Fibroblast of skin of left biceps (primary cell): ENCODE measurements at regions not wholly inside any gene's neighbourhood (a gene's known extent, or its start where the extent isn't known, plus 50 kb on each side); places are given as distances from the start of the nearest gene placed in this dataset.
"Not testable (repeated sequence)": the region's sequence is repeated elsewhere in the genome, so short reads cannot be mapped to it uniquely, and the experiment has no call there.

Experiments
- DNase-seq, 2 experiments: peaks; one replicate each; pipeline ENCODE4 v3.0.0-alpha.2; 2013; ENCODE audit warnings: low read depth in 2 of 2

DNA sequence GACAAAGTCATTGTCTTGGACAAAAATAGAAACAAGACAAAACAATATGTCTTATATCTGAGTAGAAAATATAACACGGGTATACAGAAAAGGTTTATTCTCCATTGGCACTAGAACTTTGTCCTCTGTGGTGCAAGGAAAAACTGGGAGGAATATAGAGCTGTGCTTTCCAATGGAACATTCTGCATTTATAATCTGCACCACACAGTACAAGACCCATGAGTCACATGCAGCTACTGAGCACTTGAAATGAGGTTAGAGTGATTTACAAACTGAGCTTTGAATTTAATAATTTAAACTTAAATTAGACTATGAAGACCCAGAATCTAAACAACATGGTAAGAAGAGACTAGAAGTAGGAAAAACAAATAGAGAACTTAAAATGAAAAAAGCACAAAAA lies 86.1 kb downstream of the RAP2A start:
- DNase-seq: no peak

GRCh38 chr13:97520866-97521265 lies 86.9 kb downstream of the RAP2A start:
- DNase-seq: no peak

- DNase-seq: no peak
Measured at GRCh38 chr13:97521726-97522125, 87.8 kb downstream of the RAP2A start.

DNA sequence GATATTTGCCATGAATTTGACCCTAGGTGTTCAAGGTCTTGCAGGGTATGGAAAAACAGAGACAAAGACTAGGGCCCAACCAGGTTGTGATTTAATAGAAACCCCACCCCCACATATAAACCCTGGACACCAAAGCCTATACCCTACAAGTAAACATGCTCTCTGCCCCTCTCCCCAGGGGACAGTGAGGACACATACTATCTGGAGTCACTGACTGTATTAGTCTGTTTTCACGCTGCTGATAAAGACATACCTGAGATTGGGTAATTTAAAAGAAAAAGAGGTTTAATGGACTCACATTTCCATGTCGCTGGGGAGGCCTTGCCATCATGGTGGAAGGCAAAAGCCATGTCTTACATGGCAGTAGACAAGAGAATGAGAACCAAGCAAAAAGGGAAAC lies 88.3 kb downstream of the RAP2A start:
- no peak for DNase-seq

DNA sequence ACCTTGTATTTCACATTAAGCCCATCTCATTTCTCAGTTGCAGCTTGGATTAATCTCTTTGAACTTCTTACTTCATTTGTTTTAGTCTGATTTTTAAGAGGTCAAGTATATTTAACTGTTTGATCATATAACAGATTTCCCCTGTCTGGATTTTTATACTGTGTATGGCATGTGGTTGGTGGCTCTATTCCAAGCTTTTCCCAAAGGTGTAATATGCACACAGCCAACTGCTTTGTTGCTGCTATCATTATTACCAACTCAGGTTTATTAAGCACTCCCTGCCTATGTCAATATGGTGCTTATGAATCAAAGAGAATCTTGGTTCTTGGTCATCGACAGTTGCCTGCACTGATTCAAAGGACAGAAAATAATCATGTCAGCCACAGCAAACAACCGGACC lies 92.6 kb downstream of the RAP2A start:
- DNase-seq: no peak

DNA sequence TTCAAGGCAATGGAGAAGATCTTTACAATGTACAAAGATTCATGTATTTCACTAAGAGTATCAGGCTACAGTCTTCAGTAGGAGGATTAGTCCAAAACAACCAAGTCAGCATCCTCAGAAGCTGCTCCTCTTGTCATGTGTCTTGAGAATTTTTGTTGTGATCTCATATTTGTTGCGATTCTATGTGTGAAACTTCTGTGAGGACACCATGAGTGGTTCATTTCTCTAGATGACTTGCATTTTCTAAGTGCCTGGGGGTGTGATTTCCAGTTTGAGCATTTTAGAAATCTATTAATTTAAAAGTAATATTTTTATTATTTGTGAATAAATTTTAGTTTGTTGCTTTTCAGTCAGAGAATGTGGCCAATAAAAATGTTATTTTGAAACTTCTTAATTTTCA lies 94.5 kb downstream of the RAP2A start:
- no peak for DNase-seq

GRCh38 chr13:97534540-97534939 lies 100.6 kb downstream of the RAP2A start:
- DNase-seq: no peak

DNA sequence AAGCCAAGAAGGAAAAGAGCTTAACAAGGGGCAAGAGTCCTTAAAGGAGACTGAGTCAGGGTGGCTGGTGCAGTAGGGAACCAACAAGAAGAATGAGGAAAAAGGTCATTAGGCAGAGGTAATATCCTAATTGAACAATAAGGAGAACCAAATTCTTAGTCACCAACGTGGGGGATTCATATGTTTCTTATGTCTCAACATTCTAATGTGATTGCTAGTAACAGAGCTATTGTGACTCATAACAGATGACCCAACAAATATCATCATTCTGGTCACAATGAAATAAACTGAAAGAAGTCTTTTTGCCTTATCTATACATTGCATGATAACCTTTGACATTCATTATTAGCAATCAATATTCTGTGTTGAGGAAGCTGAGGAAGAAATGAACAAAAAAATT lies 101.6 kb downstream of the RAP2A start:
- peak; percentile 28 to 30 for DNase-seq

- no peak for DNase-seq
Measured at GRCh38 chr13:97537110-97537509, 103.1 kb downstream of the RAP2A start.

DNA sequence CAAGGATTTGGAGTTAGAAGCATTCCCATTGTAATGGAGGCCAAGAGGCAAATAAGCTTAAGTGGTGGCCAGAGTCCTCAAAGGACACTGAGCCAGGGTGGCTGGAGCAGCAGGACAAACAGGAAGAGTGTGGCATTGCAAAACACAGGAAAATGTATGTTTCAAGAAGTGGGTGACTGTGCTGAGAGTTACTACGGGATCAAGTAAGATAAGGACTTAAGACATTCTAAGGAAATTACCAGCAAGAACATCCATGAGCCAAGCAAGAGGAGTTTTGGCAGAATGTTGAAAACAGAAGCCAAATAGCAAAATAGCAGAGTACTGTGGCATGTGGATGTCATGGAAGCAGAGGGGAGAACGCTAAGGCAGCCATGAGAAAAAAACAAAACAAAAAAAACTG lies 104.2 kb downstream of the RAP2A start:
- no peak for DNase-seq

DNA sequence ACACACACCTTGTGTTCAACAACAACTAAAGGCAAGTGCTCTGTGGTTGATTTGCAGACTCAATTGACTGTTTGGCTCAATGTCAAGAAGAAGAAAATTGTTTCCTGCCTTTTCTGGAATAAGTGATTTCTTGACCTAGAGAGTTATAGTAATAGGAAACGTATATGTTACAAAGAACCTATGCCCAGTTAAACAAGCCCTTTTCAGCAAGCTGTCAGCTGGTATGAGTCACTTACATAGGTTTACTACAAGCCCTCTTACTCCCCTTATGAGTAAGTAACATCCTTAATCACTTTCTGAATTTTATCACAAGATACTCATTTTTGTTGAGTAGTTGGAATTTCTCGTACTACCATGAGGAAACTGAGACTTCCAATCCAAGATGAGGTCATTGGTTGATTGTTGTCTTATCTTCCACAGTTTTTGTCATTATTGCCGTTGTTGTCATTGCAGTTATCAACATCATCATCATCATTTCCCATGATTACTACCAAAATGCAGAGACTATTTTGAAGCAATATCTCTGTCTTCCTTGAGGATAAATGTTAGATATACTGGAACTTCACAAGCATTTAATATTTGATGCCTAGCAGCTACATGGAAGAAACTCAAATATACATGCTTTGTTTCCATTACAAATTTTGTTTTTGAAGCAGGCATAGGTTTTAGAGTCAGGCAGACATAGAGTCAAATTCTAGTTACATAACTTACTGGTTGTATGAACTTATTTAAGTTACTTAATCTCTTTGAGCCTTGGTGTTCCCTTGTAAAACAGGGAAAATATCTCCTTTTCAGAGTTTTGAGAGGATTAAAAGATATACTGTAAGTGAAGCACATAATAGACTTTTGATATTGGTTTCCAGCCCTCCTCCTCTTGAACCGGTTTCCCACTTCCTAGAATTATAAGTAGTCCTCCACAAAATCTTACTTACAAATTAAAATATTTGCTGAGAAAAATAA lies 106.0 kb downstream of the RAP2A start:
- DNase-seq: peak; percentile 47 to 50

- no peak for DNase-seq
Measured at GRCh38 chr13:97540696-97541095, 106.7 kb downstream of the RAP2A start.

- DNase-seq: no peak
Measured at GRCh38 chr13:97542102-97542685, 108.2 kb downstream of the RAP2A start.

DNA sequence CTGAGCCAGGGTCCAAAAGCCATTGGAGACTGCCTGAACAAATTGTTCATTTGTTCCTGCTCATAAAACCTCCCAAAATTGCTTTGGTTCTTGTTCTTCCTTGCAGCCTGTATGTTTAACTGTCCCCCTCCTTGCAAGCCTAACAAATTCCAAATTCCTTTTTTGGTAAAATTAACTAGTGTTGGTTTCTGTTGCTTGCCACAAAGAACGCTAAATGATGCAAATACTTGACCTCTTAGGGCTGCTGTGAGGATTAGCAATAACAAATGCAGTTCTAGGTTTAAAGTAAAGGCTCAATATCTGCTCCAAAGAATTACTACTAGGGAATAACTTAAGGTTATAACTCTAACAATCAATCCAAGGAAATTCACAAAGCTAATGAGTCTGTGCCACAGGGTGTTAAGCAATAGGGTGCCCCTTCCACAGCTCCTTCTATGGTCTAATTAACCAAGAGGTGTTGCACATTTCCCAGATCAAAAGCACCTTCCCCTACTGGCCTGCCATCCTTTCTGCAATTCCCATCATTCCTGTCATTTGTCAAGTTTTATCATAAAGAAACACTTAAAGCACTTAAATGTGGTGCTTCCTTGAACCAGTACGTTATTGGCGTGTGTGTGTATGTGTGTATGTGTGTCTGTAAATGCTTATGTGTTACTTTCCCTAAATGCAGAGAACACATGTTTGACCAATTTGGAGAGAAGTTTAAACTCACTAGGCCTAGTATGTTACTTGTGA lies 110.2 kb downstream of the RAP2A start:
- DNase-seq: peak; percentile 32 to 37

GRCh38 chr13:97544971-97545499 lies 111.1 kb downstream of the RAP2A start:
- DNase-seq: not testable (repeated sequence)

- DNase-seq: no peak
Measured at GRCh38 chr13:97548138-97548537, 114.2 kb downstream of the RAP2A start.

- no peak for DNase-seq
Measured at GRCh38 chr13:97548711-97549110, 114.7 kb downstream of the RAP2A start.

DNA sequence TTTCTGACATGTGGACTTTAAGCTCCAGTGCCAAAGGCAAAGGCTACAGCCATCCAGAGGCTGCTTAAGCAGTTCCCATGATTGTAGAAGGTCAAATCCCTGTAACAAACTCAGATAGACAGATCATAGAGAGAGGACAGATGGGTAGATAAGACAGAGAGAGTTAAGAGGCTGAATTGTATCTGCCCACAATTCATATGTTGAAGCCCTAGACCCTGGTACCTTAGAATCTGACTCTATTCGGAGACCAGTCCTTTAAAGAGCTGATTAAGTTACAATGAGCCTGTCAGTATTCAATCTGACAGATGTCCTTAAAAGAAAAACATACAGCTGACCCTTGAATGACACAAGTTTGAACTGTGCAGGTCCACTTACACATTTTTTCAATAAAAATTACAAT lies 115.2 kb downstream of the RAP2A start:
- no peak for DNase-seq

GRCh38 chr13:97554496-97554895 lies 120.5 kb downstream of the RAP2A start:
- DNase-seq: no peak

GRCh38 chr13:97555034-97555433 lies 121.1 kb downstream of the RAP2A start:
- DNase-seq: no peak

- no peak for DNase-seq
Measured at GRCh38 chr13:97559030-97559429, 125.1 kb downstream of the RAP2A start.

DNA sequence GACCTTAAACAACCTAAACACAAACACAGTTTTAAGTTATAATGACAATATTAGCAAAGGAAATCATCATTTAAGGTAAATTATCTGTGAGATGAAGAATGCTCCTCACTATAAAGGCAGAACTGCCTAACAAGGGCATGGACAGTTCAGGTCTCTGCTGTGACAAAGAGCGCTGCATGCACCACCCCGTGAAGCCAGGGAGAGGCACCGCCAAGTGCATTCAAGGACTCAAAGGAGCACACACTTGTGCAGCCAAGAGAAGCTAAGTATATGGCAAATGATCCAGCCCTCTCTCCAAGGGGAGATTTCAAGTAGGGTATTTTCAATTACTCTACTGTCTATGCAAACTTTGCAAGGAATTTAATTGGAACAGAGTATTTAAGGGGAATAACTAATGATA lies 126.0 kb downstream of the RAP2A start:
- DNase-seq: no peak
